WTC11 (cell line): ENCODE measurements at regions not wholly inside any gene's neighbourhood (a gene's known extent, or its start where the extent isn't known, plus 50 kb on each side); places are given as distances from the start of the nearest gene placed in this dataset.

Source experiments
- ATAC-seq: fragments of 200-7000 bp; cut with Tn5 transposase; 2 replicates; pipeline ENCODE4 v1.10.0; 2021; ENCODE audit warnings: mild to moderate bottlenecking, moderate library complexity
- CTCF ChIA-PET: fragments of 300-600 bp; sonication (Branson Sonifier 250); formaldehyde crosslinking; loops from one replicate; lab custom pipeline; 2021; ENCODE audit warnings: antibody characterized with exemption; lab: Charles Lee
- POLR2A ChIA-PET: fragments of 350-600 bp; sonication (Branson Sonifier 250); formaldehyde crosslinking; loops from one replicate; lab custom pipeline; 2021; ENCODE audit warnings: antibody characterized with exemption; lab: Charles Lee
- DNase-seq: peaks from one replicate; pipeline ENCODE4 v3.0.0; 2021; ENCODE audit warnings: low spot score
- H3K27ac Mint-ChIP-seq: 2 replicates; pipeline ENCODE4 v1.8.0; 2021; ENCODE audit warnings: mixed read lengths
- H3K27me3 Mint-ChIP-seq: 2 replicates; pipeline ENCODE4 v1.8.0; 2021; ENCODE audit warnings: low read depth, mild to moderate bottlenecking, moderate library complexity, mixed read lengths
- H3K36me3 Mint-ChIP-seq: 2 replicates; pipeline ENCODE4 v1.8.0; 2021; ENCODE audit warnings: mixed read lengths
- H3K4me1 Mint-ChIP-seq: 2 replicates; pipeline ENCODE4 v1.8.0; 2022; ENCODE audit warnings: mixed read lengths
- H3K4me3 Mint-ChIP-seq: 2 replicates; pipeline ENCODE4 v1.8.0; 2021; ENCODE audit warnings: mild to moderate bottlenecking, moderate library complexity, mixed read lengths
- H3K9me3 Mint-ChIP-seq: 2 replicates; pipeline ENCODE4 v1.8.0; 2021; ENCODE audit warnings: mixed read lengths
- ATF1 ChIP-seq: sonication (generic); formaldehyde crosslinking; IDR thresholded peaks from 2 replicates; pipeline ENCODE4 v1.8.1; 2023; ENCODE audit warnings: mild to moderate bottlenecking, moderate library complexity, missing genetic modification reagents
- CBFB ChIP-seq: sonication (generic); formaldehyde crosslinking; IDR thresholded peaks from 2 replicates; pipeline ENCODE4 v1.8.1; 2022; ENCODE audit warnings: mild to moderate bottlenecking, low read depth, missing genetic modification reagents
- ESRRA ChIP-seq: sonication (generic); formaldehyde crosslinking; IDR thresholded peaks from 2 replicates; pipeline ENCODE4 v1.8.1; 2022; ENCODE audit warnings: mild to moderate bottlenecking, missing genetic modification reagents, borderline replicate concordance
- FOXP1 ChIP-seq: sonication (generic); formaldehyde crosslinking; IDR thresholded peaks from 2 replicates; pipeline ENCODE4 v1.8.0; 2022; ENCODE audit warnings: missing genetic modification reagents, mild to moderate bottlenecking, moderate library complexity, borderline replicate concordance
- GABPB1 ChIP-seq: sonication (generic); formaldehyde crosslinking; IDR thresholded peaks from 2 replicates; pipeline ENCODE4 v1.8.1; 2023; ENCODE audit warnings: mild to moderate bottlenecking, missing genetic modification reagents
- JUN ChIP-seq: sonication (generic); formaldehyde crosslinking; IDR thresholded peaks from 2 replicates; pipeline ENCODE4 v1.8.0; 2023; ENCODE audit warnings: mild to moderate bottlenecking, missing genetic modification reagents
- MYBL2 ChIP-seq: sonication (generic); formaldehyde crosslinking; IDR thresholded peaks from 2 replicates; pipeline ENCODE4 v1.8.1; 2023; ENCODE audit warnings: mild to moderate bottlenecking, moderate library complexity, missing genetic modification reagents
- OVOL2 ChIP-seq: fragments of 250-450 bp; sonication (Bioruptor Pico); IDR thresholded peaks from 2 replicates; pipeline ENCODE4 v1.9.0; 2021; ENCODE audit warnings: mild to moderate bottlenecking, borderline replicate concordance
- PRRX2 ChIP-seq: fragments of 250-450 bp; sonication (Bioruptor Pico); IDR thresholded peaks from 2 replicates; pipeline ENCODE4 v1.8.0; 2021; ENCODE audit warnings: mild to moderate bottlenecking
- RELA ChIP-seq: sonication (generic); formaldehyde crosslinking; IDR thresholded peaks from 2 replicates; pipeline ENCODE4 v1.8.1; 2022; ENCODE audit warnings: missing genetic modification reagents, mild to moderate bottlenecking, borderline replicate concordance
- SOX15 ChIP-seq: fragments of 250-450 bp; sonication (Bioruptor Pico); IDR thresholded peaks from 2 replicates; pipeline ENCODE4 v1.9.0; 2021; ENCODE audit warnings: mild to moderate bottlenecking
- SP1 ChIP-seq: sonication (generic); formaldehyde crosslinking; conservative IDR thresholded peaks from 2 replicates; pipeline ENCODE4 v1.8.1; 2022; ENCODE audit warnings: missing genetic modification reagents
- ZNF121 ChIP-seq: sonication (generic); formaldehyde crosslinking; IDR thresholded peaks from 2 replicates; pipeline ENCODE4 v1.8.0; 2023; ENCODE audit warnings: missing genetic modification reagents
- ZNF416 ChIP-seq: fragments of 250-450 bp; sonication (Bioruptor Pico); IDR thresholded peaks from 2 replicates; pipeline ENCODE4 v1.9.0; 2021; ENCODE audit warnings: mild to moderate bottlenecking, inconsistent platforms
- TF ChIP-seq, protein P1 (sequence below): sonication (generic); formaldehyde crosslinking; IDR thresholded peaks from 2 replicates; pipeline ENCODE4 v1.8.0; 2023; ENCODE audit warnings: missing genetic modification reagents, mild to moderate bottlenecking, borderline replicate concordance
- TF ChIP-seq, protein P2 (sequence below): sonication (generic); formaldehyde crosslinking; IDR thresholded peaks from 2 replicates; pipeline ENCODE4 v1.8.1; 2023; ENCODE audit warnings: mild to moderate bottlenecking, missing genetic modification reagents
- TF ChIP-seq, protein P3 (sequence below): sonication (generic); formaldehyde crosslinking; IDR thresholded peaks from 2 replicates; pipeline ENCODE4 v1.8.1; 2023; ENCODE audit warnings: mild to moderate bottlenecking, missing genetic modification reagents, moderate library complexity
- TF ChIP-seq, protein P4 (sequence below): fragments of 250-450 bp; sonication (Bioruptor Pico); IDR thresholded peaks from 2 replicates; pipeline ENCODE4 v1.9.0; 2021; ENCODE audit warnings: mild to moderate bottlenecking
- TF ChIP-seq, protein P5 (sequence below): sonication (generic); formaldehyde crosslinking; IDR thresholded peaks from 2 replicates; pipeline ENCODE4 v1.8.0; 2022; ENCODE audit warnings: mild to moderate bottlenecking, missing genetic modification reagents
- TF ChIP-seq, protein P6 (sequence below): sonication (generic); formaldehyde crosslinking; IDR thresholded peaks from 2 replicates; pipeline ENCODE4 v1.8.1; 2022; ENCODE audit warnings: low read depth, missing genetic modification reagents, borderline replicate concordance
- TF ChIP-seq, protein P7 (sequence below): fragments of 250-450 bp; sonication (Bioruptor Pico); IDR thresholded peaks from 2 replicates; pipeline ENCODE4 v2.1.2; 2022; ENCODE audit warnings: mild to moderate bottlenecking, moderate library complexity
- TF ChIP-seq, protein P8 (sequence below): sonication (generic); formaldehyde crosslinking; conservative IDR thresholded peaks from 2 replicates; pipeline ENCODE4 v1.8.1; 2023; ENCODE audit warnings: mild to moderate bottlenecking, low read depth, missing genetic modification reagents, moderate library complexity

DNA sequence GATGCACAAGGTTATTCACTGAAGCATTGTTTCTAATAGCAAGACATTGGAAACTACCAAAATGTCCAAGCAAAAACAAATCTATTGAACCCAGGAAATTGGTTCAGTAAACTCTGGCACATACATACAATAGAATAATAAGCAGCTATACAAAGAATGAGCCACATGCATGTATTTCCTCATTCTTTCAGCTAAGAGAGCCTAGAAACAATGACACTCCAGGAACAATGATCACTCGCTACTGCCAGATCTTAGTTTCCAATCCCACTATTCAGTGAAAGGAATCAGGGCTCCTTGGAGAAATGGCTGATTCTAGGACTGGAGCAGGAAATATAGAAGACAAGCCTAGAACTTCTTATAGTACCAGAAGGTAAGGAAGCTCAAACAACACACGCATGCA is 221.9 kb upstream of the AGAP1 start (continued):
- TF ChIP-seq, protein P1, sequence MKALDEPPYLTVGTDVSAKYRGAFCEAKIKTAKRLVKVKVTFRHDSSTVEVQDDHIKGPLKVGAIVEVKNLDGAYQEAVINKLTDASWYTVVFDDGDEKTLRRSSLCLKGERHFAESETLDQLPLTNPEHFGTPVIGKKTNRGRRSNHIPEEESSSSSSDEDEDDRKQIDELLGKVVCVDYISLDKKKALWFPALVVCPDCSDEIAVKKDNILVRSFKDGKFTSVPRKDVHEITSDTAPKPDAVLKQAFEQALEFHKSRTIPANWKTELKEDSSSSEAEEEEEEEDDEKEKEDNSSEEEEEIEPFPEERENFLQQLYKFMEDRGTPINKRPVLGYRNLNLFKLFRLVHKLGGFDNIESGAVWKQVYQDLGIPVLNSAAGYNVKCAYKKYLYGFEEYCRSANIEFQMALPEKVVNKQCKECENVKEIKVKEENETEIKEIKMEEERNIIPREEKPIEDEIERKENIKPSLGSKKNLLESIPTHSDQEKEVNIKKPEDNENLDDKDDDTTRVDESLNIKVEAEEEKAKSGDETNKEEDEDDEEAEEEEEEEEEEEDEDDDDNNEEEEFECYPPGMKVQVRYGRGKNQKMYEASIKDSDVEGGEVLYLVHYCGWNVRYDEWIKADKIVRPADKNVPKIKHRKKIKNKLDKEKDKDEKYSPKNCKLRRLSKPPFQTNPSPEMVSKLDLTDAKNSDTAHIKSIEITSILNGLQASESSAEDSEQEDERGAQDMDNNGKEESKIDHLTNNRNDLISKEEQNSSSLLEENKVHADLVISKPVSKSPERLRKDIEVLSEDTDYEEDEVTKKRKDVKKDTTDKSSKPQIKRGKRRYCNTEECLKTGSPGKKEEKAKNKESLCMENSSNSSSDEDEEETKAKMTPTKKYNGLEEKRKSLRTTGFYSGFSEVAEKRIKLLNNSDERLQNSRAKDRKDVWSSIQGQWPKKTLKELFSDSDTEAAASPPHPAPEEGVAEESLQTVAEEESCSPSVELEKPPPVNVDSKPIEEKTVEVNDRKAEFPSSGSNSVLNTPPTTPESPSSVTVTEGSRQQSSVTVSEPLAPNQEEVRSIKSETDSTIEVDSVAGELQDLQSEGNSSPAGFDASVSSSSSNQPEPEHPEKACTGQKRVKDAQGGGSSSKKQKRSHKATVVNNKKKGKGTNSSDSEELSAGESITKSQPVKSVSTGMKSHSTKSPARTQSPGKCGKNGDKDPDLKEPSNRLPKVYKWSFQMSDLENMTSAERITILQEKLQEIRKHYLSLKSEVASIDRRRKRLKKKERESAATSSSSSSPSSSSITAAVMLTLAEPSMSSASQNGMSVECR (CRISPR knock-in tag), result no peak
- TF ChIP-seq SOX15 (no peak), RELA (no peak), CBFB (CRISPR knock-in tag) (no peak)
- TF ChIP-seq, protein P2, sequence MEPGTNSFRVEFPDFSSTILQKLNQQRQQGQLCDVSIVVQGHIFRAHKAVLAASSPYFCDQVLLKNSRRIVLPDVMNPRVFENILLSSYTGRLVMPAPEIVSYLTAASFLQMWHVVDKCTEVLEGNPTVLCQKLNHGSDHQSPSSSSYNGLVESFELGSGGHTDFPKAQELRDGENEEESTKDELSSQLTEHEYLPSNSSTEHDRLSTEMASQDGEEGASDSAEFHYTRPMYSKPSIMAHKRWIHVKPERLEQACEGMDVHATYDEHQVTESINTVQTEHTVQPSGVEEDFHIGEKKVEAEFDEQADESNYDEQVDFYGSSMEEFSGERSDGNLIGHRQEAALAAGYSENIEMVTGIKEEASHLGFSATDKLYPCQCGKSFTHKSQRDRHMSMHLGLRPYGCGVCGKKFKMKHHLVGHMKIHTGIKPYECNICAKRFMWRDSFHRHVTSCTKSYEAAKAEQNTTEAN (CRISPR knock-in tag), result no peak
- TF ChIP-seq, protein P3, sequence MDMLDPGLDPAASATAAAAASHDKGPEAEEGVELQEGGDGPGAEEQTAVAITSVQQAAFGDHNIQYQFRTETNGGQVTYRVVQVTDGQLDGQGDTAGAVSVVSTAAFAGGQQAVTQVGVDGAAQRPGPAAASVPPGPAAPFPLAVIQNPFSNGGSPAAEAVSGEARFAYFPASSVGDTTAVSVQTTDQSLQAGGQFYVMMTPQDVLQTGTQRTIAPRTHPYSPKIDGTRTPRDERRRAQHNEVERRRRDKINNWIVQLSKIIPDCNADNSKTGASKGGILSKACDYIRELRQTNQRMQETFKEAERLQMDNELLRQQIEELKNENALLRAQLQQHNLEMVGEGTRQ (CRISPR knock-in tag), result no peak
- TF ChIP-seq, protein P4, sequence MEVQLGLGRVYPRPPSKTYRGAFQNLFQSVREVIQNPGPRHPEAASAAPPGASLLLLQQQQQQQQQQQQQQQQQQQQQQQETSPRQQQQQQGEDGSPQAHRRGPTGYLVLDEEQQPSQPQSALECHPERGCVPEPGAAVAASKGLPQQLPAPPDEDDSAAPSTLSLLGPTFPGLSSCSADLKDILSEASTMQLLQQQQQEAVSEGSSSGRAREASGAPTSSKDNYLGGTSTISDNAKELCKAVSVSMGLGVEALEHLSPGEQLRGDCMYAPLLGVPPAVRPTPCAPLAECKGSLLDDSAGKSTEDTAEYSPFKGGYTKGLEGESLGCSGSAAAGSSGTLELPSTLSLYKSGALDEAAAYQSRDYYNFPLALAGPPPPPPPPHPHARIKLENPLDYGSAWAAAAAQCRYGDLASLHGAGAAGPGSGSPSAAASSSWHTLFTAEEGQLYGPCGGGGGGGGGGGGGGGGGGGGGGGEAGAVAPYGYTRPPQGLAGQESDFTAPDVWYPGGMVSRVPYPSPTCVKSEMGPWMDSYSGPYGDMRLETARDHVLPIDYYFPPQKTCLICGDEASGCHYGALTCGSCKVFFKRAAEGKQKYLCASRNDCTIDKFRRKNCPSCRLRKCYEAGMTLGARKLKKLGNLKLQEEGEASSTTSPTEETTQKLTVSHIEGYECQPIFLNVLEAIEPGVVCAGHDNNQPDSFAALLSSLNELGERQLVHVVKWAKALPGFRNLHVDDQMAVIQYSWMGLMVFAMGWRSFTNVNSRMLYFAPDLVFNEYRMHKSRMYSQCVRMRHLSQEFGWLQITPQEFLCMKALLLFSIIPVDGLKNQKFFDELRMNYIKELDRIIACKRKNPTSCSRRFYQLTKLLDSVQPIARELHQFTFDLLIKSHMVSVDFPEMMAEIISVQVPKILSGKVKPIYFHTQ (CRISPR knock-in tag), result no peak

DNA sequence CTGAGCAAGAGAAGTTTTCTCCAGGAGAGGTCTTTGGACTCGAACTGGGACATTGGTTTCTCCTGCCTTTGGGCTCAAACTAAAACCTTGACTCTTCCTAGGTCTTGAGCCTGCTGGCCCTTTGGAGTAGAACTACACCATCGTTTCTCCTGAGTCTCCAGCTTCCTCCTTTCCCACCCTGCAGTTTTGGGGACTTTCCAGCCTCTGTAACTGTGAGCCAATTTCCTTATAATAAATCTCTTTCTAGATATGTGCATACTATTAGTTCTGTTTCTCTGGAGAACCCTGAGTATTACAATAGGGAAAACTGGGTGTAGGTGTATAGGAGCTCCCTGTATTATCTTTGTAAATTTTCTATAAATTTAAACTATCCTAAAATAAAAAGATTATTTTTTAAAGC is 219.8 kb upstream of the AGAP1 start:
- Mint-ChIP-seq H3K9me3 (peaks cover 7% of the 10 kb centered on the region; the same call in 1 of the 2 replicates), H3K27me3 (peaks cover 7% of the 10 kb centered on the region; the same call in 1 of the 2 replicates), H3K4me1 (peaks cover 13% of the 10 kb centered on the region), H3K36me3 (no peaks in the 10 kb centered on the region; the same call in 1 of the 2 replicates), H3K4me3 (no peak overlapping the region), H3K27ac (no peak overlapping the region)
- CTCF ChIA-PET, result interaction anchor here (0.5 kb wide), 1 partner anchor 390 kb away, joined by 3 read pairs; no protein-coding TSS in a partner anchor
- ATAC-seq (peak; percentile 46; the same call in 1 of the 2 replicates), DNase-seq (no peak)
- POLR2A ChIA-PET, result no interaction called here
- TF ChIP-seq FOXP1 (CRISPR knock-in tag), result no peak
- TF ChIP-seq ZNF416 (CRISPR knock-in tag), result no peak
- TF ChIP-seq, protein P5, sequence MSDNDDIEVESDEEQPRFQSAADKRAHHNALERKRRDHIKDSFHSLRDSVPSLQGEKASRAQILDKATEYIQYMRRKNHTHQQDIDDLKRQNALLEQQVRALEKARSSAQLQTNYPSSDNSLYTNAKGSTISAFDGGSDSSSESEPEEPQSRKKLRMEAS, result no peak
- TF ChIP-seq, protein P6, sequence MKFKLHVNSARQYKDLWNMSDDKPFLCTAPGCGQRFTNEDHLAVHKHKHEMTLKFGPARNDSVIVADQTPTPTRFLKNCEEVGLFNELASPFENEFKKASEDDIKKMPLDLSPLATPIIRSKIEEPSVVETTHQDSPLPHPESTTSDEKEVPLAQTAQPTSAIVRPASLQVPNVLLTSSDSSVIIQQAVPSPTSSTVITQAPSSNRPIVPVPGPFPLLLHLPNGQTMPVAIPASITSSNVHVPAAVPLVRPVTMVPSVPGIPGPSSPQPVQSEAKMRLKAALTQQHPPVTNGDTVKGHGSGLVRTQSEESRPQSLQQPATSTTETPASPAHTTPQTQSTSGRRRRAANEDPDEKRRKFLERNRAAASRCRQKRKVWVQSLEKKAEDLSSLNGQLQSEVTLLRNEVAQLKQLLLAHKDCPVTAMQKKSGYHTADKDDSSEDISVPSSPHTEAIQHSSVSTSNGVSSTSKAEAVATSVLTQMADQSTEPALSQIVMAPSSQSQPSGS (CRISPR knock-in tag), result no peak
- TF ChIP-seq, protein P7, sequence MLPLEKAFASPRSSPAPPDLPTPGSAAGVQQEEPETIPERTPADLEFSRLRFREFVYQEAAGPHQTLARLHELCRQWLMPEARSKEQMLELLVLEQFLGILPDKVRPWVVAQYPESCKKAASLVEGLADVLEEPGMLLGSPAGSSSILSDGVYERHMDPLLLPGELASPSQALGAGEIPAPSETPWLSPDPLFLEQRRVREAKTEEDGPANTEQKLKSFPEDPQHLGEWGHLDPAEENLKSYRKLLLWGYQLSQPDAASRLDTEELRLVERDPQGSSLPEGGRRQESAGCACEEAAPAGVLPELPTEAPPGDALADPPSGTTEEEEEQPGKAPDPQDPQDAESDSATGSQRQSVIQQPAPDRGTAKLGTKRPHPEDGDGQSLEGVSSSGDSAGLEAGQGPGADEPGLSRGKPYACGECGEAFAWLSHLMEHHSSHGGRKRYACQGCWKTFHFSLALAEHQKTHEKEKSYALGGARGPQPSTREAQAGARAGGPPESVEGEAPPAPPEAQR (CRISPR knock-in tag), result no peak
- TF ChIP-seq GABPB1 (CRISPR knock-in tag), result no peak
- TF ChIP-seq ZNF121 (CRISPR knock-in tag), result no peak
- TF ChIP-seq, protein P8, sequence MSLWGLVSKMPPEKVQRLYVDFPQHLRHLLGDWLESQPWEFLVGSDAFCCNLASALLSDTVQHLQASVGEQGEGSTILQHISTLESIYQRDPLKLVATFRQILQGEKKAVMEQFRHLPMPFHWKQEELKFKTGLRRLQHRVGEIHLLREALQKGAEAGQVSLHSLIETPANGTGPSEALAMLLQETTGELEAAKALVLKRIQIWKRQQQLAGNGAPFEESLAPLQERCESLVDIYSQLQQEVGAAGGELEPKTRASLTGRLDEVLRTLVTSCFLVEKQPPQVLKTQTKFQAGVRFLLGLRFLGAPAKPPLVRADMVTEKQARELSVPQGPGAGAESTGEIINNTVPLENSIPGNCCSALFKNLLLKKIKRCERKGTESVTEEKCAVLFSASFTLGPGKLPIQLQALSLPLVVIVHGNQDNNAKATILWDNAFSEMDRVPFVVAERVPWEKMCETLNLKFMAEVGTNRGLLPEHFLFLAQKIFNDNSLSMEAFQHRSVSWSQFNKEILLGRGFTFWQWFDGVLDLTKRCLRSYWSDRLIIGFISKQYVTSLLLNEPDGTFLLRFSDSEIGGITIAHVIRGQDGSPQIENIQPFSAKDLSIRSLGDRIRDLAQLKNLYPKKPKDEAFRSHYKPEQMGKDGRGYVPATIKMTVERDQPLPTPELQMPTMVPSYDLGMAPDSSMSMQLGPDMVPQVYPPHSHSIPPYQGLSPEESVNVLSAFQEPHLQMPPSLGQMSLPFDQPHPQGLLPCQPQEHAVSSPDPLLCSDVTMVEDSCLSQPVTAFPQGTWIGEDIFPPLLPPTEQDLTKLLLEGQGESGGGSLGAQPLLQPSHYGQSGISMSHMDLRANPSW, result no peak
- no peak for TF ChIP-seq JUN (CRISPR knock-in tag)
- no peak for TF ChIP-seq MYBL2 (CRISPR knock-in tag)
- no peak for TF ChIP-seq RELA
- TF ChIP-seq ESRRA (CRISPR knock-in tag), result no peak
- no peak for TF ChIP-seq ATF1
- no peak for TF ChIP-seq OVOL2
- TF ChIP-seq SP1, result no peak
- no peak for TF ChIP-seq PRRX2 (CRISPR knock-in tag)
